OCI-LY1 (cell line): ENCODE measurements at regions not wholly inside any gene's neighbourhood (a gene's known extent, or its start where the extent isn't known, plus 50 kb on each side); places are given as distances from the start of the nearest gene placed in this dataset.

Experiments used
- EZH2 ChIP-seq: fragments of 200-600 bp; sonication (generic), shearing (Covaris generic); IDR thresholded peaks from 2 replicates; pipeline ENCODE4 v1.8.0; 2017; ENCODE audit warnings: borderline replicate concordance, mixed run types, mild to moderate bottlenecking, antibody characterized with exemption, low read length, moderate library complexity, mixed read lengths
- TF ChIP-seq, protein P1 (sequence below): fragments of 200-600 bp; sonication (generic), shearing (Covaris generic); IDR thresholded peaks from 2 replicates; pipeline ENCODE4 v1.5.1; 2017; ENCODE audit warnings: mild to moderate bottlenecking, antibody characterized with exemption, low read length, moderate library complexity, mixed read lengths

GRCh38 chr10:55277549-55277948 lies 476.5 kb upstream of the PCDH15 start:
- TF ChIP-seq, protein P1, sequence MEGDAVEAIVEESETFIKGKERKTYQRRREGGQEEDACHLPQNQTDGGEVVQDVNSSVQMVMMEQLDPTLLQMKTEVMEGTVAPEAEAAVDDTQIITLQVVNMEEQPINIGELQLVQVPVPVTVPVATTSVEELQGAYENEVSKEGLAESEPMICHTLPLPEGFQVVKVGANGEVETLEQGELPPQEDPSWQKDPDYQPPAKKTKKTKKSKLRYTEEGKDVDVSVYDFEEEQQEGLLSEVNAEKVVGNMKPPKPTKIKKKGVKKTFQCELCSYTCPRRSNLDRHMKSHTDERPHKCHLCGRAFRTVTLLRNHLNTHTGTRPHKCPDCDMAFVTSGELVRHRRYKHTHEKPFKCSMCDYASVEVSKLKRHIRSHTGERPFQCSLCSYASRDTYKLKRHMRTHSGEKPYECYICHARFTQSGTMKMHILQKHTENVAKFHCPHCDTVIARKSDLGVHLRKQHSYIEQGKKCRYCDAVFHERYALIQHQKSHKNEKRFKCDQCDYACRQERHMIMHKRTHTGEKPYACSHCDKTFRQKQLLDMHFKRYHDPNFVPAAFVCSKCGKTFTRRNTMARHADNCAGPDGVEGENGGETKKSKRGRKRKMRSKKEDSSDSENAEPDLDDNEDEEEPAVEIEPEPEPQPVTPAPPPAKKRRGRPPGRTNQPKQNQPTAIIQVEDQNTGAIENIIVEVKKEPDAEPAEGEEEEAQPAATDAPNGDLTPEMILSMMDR: no peak
- no peak for TF ChIP-seq EZH2
